ENCODE measurements at regions not wholly inside any gene's neighbourhood (a gene's known extent, or its start where the extent isn't known, plus 50 kb on each side); places are given as distances from the start of the nearest gene placed in this dataset.

DNA sequence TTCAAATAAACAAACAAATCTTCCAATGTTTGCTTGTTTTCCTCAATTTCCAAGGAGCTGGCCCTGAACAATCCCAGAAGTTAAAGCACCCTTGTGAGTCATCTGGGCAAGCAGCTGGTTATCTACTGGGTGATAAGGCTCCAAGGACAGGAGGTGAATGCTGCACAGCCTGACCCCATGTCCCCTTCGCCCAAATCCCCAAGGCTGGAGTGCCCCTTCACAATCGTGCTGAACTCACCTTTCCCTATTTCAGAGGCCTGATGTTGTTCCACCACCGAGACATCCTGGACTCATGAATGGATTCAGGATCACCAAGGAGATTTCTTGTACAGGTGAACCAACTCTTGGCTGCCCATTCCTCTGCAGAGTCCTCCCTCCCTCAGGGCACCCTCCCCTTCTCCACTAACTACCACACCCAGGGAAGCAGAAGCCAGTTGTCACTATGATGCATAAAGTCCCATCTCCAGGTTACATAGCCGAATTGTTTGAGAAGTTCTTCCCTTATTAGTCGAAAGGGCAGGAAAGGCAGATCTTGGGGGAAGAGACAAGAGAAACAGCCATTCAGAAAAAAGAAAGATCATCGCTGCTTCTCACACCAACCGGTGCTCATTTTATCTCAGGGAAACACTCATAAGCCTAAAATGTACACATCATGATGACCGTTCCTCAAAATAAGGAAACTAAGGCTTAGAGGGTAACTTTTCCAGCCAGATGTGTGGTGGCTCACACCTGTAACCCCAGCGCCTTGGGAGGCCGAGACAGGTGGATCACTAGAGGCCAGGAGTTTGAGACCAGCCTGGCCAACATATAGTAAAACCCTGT, 138.8 kb upstream of the RREB1 start:
- Histone ChIP-seq H3K79me2 (ENCODE audit: control insufficient read depth, insufficient read depth, low read length) (no peaks in the 10 kb centered on the region), H3K4me2 (ENCODE audit: insufficient read depth, low read length) (peak overlapping the region; percentile 81), H3K36me3 (ENCODE audit: control insufficient read depth, insufficient read depth, low read length) (no peaks in the 10 kb centered on the region), H2AFZ (ENCODE audit: low read depth, low read length) (peak overlapping the region; percentile 60), H3K27me3 (ENCODE audit: control insufficient read depth in 2 of 2, insufficient read depth in 2 of 2, low read length in 2 of 2) (no peaks in the 10 kb centered on the region), H3K4me3 (no peak overlapping the region), H3K9me1 (ENCODE audit: control insufficient read depth, insufficient read depth, low read length) (no peaks in the 10 kb centered on the region), H3K9ac (ENCODE audit: insufficient read depth in 1 of 2, low read depth in 2 of 2, low read length in 2 of 2) (peak overlapping the region; percentile 13 to 35; a peak in 2 of 4 replicates), H3K9me3 (replicated peaks; ENCODE audit: control insufficient read depth, insufficient read depth, low read depth, low read length) (no peaks in the 10 kb centered on the region), H4K20me1 (replicated peaks; ENCODE audit: control insufficient read depth, insufficient read depth, low read length) (no peaks in the 10 kb centered on the region), H3K27ac (ENCODE audit: extremely low read depth, low read depth, low read length) (peak overlapping the region; percentile 82), H3K4me1 (replicated peaks in 1 of 2; ENCODE audit: control insufficient read depth in 2 of 2, insufficient read depth in 2 of 2, low read length in 2 of 2) (peaks cover 26 to 65% of the 10 kb centered on the region in 2 experiments; a peak in 4 of 5 replicates)
- ATAC-seq (peak; percentile 72), DNase-seq (ENCODE audit: extremely low read depth in 1 of 4, low spot score in 3 of 4) (peak; percentile 59 to 76 (median 70)), FAIRE-seq (peak; percentile 75)
- WGBS (ENCODE audit: insufficient coverage, low coverage, missing lambda C conversion rate), result 15% methylated on average over 10 of the region's 10 CpGs
- ChIA-PET CTCF (ENCODE audit: low intra/inter-chr PET ratio) (no interaction called here), POLR2A (interaction anchor here (1.1 to 1.8 kb wide), 3 partner anchors 10 to 30 kb away, joined by 4 to 10 read pairs (median 6); no protein-coding TSS in a partner anchor)
- intact Hi-C loops (cut with micrococcal nuclease) (no loop called here), in situ Hi-C loops (cut with MboI) (no loop called here)
- BruUV-seq (replicated peaks), result no TSS peak
- TF ChIP-seq RFX1 (IDR thresholded peaks at IDR 0.05) (peak; percentile 52), DPF2 (IDR thresholded peaks at IDR 0.05) (peak; percentile 98), SMARCE1 (IDR thresholded peaks at IDR 0.05) (peak; percentile 98), TCF3 (CRISPR knock-in tag; IDR thresholded peaks at IDR 0.05) (peak; percentile 90), ZEB2 (IDR thresholded peaks at IDR 0.05) (peak; percentile 80), FOS (IDR thresholded peaks at IDR 0.05; ENCODE audit: extremely low read depth, insufficient read length) (peak; percentile 80), TAL1 (IDR thresholded peaks at IDR 0.05) (peak; percentile 82), GATAD2B (IDR thresholded peaks at IDR 0.05; ENCODE audit: borderline replicate concordance) (peak; percentile 65; the same call in 1 of the 2 replicates), CC2D1A (IDR thresholded peaks at IDR 0.05) (0 out of 2 replicates have a peak, but pooled peaks have one; percentile 11)
- TF ChIP-seq, protein P1, sequence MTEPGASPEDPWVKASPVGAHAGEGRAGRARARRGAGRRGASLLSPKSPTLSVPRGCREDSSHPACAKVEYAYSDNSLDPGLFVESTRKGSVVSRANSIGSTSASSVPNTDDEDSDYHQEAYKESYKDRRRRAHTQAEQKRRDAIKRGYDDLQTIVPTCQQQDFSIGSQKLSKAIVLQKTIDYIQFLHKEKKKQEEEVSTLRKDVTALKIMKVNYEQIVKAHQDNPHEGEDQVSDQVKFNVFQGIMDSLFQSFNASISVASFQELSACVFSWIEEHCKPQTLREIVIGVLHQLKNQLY (CRISPR knock-in tag; conservative IDR thresholded peaks at IDR 0.05), result 0 out of 4 replicates have a peak, but pooled peaks of 1 of the 2 experiments have one; percentile 52
- TF ChIP-seq, protein P2, sequence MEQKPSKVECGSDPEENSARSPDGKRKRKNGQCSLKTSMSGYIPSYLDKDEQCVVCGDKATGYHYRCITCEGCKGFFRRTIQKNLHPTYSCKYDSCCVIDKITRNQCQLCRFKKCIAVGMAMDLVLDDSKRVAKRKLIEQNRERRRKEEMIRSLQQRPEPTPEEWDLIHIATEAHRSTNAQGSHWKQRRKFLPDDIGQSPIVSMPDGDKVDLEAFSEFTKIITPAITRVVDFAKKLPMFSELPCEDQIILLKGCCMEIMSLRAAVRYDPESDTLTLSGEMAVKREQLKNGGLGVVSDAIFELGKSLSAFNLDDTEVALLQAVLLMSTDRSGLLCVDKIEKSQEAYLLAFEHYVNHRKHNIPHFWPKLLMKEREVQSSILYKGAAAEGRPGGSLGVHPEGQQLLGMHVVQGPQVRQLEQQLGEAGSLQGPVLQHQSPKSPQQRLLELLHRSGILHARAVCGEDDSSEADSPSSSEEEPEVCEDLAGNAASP (IDR thresholded peaks at IDR 0.05), result peak; percentile 75; the same call in 1 of the 2 replicates
- TF ChIP-seq, protein P3, sequence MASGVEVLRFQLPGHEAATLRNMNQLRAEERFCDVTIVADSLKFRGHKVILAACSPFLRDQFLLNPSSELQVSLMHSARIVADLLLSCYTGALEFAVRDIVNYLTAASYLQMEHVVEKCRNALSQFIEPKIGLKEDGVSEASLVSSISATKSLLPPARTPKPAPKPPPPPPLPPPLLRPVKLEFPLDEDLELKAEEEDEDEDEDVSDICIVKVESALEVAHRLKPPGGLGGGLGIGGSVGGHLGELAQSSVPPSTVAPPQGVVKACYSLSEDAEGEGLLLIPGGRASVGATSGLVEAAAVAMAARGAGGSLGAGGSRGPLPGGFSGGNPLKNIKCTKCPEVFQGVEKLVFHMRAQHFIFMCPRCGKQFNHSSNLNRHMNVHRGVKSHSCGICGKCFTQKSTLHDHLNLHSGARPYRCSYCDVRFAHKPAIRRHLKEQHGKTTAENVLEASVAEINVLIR (CRISPR knock-in tag; IDR thresholded peaks at IDR 0.05), result no peak
- TF ChIP-seq, protein P4, sequence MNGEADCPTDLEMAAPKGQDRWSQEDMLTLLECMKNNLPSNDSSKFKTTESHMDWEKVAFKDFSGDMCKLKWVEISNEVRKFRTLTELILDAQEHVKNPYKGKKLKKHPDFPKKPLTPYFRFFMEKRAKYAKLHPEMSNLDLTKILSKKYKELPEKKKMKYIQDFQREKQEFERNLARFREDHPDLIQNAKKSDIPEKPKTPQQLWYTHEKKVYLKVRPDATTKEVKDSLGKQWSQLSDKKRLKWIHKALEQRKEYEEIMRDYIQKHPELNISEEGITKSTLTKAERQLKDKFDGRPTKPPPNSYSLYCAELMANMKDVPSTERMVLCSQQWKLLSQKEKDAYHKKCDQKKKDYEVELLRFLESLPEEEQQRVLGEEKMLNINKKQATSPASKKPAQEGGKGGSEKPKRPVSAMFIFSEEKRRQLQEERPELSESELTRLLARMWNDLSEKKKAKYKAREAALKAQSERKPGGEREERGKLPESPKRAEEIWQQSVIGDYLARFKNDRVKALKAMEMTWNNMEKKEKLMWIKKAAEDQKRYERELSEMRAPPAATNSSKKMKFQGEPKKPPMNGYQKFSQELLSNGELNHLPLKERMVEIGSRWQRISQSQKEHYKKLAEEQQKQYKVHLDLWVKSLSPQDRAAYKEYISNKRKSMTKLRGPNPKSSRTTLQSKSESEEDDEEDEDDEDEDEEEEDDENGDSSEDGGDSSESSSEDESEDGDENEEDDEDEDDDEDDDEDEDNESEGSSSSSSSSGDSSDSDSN (IDR thresholded peaks at IDR 0.05; ENCODE audit: borderline replicate concordance in 1 of 2, low read depth in 2 of 2, low read length in 2 of 2), result 0 out of 4 replicates have a peak, but pooled peaks have one; percentile 45 to 69

Measured in K562 (cell line).